ENCODE measurements at regions not wholly inside any gene's neighbourhood (a gene's known extent, or its start where the extent isn't known, plus 50 kb on each side); places are given as distances from the start of the nearest gene placed in this dataset.

DNA sequence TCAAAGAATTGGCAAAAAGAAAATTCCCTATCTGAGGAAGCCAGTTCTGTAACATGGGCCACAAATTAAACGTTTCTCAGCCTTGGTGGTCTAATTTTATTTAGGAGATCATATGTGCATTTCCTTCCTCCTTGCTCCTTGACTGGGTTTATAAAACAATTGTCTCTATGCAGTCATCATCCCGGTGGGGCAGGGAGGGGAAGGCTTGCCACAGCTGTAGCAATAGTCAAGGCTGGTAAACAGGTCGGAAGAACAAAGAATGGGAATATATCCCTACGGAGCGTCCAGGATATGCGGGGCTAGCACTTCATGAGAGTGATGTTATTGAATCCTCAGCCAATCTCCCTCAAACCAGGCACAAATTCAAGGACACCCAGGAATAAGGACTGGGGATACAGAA is 143.8 kb downstream of the RNF152 start (continued):
- TF ChIP-seq, protein P1, sequence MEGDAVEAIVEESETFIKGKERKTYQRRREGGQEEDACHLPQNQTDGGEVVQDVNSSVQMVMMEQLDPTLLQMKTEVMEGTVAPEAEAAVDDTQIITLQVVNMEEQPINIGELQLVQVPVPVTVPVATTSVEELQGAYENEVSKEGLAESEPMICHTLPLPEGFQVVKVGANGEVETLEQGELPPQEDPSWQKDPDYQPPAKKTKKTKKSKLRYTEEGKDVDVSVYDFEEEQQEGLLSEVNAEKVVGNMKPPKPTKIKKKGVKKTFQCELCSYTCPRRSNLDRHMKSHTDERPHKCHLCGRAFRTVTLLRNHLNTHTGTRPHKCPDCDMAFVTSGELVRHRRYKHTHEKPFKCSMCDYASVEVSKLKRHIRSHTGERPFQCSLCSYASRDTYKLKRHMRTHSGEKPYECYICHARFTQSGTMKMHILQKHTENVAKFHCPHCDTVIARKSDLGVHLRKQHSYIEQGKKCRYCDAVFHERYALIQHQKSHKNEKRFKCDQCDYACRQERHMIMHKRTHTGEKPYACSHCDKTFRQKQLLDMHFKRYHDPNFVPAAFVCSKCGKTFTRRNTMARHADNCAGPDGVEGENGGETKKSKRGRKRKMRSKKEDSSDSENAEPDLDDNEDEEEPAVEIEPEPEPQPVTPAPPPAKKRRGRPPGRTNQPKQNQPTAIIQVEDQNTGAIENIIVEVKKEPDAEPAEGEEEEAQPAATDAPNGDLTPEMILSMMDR (IDR thresholded peaks at IDR 0.05 in 2 of 3, conservative IDR thresholded peaks at IDR 0.05 in 1 of 3; ENCODE audit: borderline replicate concordance in 1 of 3, insufficient read depth in 1 of 3, low read depth in 2 of 3, low read length in 2 of 3) = no peak

GRCh38 chr18:61748004-61748403 is 144.8 kb downstream of the RNF152 start:
- no peak overlapping the region for H3K4me2 ChIP-seq (ENCODE audit: low read length)
- ChIA-PET CTCF (no interaction called here), POLR2A (no interaction called here), RAD21 (ENCODE audit: low non-redundant PET in 1 of 2, low total read pairs in 2 of 2, uncharacterized antibody in 2 of 2, unreplicated experiment in 2 of 2) (no interaction called here)
- no peaks in the 10 kb centered on the region for H3K79me2 ChIP-seq (ENCODE audit: insufficient read depth, low read length)
- no peaks in the 10 kb centered on the region for H3K4me1 ChIP-seq (ENCODE audit: control insufficient read depth in 1 of 2, insufficient read depth in 2 of 2, low read length in 2 of 2)
- H3K9me3 ChIP-seq (ENCODE audit: control insufficient read depth in 1 of 2, insufficient read depth in 1 of 2, low read depth in 1 of 2, low read length in 2 of 2) = no peaks in the 10 kb centered on the region
- intact Hi-C loops (cut with micrococcal nuclease) = no loop called here
- no peak overlapping the region for H3K9ac ChIP-seq (ENCODE audit: low read length)
- no peaks in the 10 kb centered on the region for H3K27me3 ChIP-seq (ENCODE audit: insufficient read depth, low read length)
- H2AFZ ChIP-seq (ENCODE audit: low read depth, low read length, poor library complexity, severe bottlenecking) = no peak overlapping the region
- no peaks in the 10 kb centered on the region for H4K20me1 ChIP-seq (ENCODE audit: insufficient read depth)
- no peak overlapping the region for H3K27ac ChIP-seq (ENCODE audit: low read depth, low read length)
- no peak overlapping the region for H3K4me3 ChIP-seq (replicated peaks in 1 of 2; ENCODE audit: low read depth in 1 of 2, low read length in 2 of 2)
- no TSS peak for BruUV-seq (replicated peaks)
- DNase-seq (ENCODE audit: low read depth, low spot score) (no peak), ATAC-seq (no peak)
- TF ChIP-seq SRF (IDR thresholded peaks at IDR 0.05; ENCODE audit: low read depth) = no peak
- TF ChIP-seq SP1 (IDR thresholded peaks at IDR 0.05; ENCODE audit: low read depth) = no peak
- TF ChIP-seq, protein P2, sequence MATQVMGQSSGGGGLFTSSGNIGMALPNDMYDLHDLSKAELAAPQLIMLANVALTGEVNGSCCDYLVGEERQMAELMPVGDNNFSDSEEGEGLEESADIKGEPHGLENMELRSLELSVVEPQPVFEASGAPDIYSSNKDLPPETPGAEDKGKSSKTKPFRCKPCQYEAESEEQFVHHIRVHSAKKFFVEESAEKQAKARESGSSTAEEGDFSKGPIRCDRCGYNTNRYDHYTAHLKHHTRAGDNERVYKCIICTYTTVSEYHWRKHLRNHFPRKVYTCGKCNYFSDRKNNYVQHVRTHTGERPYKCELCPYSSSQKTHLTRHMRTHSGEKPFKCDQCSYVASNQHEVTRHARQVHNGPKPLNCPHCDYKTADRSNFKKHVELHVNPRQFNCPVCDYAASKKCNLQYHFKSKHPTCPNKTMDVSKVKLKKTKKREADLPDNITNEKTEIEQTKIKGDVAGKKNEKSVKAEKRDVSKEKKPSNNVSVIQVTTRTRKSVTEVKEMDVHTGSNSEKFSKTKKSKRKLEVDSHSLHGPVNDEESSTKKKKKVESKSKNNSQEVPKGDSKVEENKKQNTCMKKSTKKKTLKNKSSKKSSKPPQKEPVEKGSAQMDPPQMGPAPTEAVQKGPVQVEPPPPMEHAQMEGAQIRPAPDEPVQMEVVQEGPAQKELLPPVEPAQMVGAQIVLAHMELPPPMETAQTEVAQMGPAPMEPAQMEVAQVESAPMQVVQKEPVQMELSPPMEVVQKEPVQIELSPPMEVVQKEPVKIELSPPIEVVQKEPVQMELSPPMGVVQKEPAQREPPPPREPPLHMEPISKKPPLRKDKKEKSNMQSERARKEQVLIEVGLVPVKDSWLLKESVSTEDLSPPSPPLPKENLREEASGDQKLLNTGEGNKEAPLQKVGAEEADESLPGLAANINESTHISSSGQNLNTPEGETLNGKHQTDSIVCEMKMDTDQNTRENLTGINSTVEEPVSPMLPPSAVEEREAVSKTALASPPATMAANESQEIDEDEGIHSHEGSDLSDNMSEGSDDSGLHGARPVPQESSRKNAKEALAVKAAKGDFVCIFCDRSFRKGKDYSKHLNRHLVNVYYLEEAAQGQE (IDR thresholded peaks at IDR 0.05; ENCODE audit: low read depth) = no peak
- no peak for TF ChIP-seq RAD21 (IDR thresholded peaks at IDR 0.05; ENCODE audit: low read depth)
- no peak for TF ChIP-seq ZNF274 (IDR thresholded peaks at IDR 0.05; ENCODE audit: low read depth, low read length)
- no peak for TF ChIP-seq FOSL1 (IDR thresholded peaks at IDR 0.05; ENCODE audit: low read depth)
- TF ChIP-seq, protein P1 (IDR thresholded peaks at IDR 0.05 in 2 of 3, conservative IDR thresholded peaks at IDR 0.05 in 1 of 3; ENCODE audit: borderline replicate concordance in 1 of 3, insufficient read depth in 1 of 3, low read depth in 2 of 3, low read length in 2 of 3) = no peak
- no peak for TF ChIP-seq ZFX (IDR thresholded peaks at IDR 0.05)
- TF ChIP-seq ELF1 (IDR thresholded peaks at IDR 0.05; ENCODE audit: borderline replicate concordance, low read depth) = no peak
- TF ChIP-seq CEBPB (IDR thresholded peaks at IDR 0.05; ENCODE audit: low read depth) = no peak
- no peak for TF ChIP-seq POLR2AphosphoS5 (IDR thresholded peaks at IDR 0.05; ENCODE audit: low read depth, low read length)
- TF ChIP-seq, protein P3, sequence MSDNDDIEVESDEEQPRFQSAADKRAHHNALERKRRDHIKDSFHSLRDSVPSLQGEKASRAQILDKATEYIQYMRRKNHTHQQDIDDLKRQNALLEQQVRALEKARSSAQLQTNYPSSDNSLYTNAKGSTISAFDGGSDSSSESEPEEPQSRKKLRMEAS (IDR thresholded peaks at IDR 0.05) = no peak
- no peak for TF ChIP-seq SIN3A (IDR thresholded peaks at IDR 0.05; ENCODE audit: low read depth)
- H3K36me3 ChIP-seq (ENCODE audit: control insufficient read depth in 1 of 2, insufficient read depth in 2 of 2, low read length in 2 of 2) = no peaks in the 10 kb centered on the region
- no peaks in the 10 kb centered on the region for H3K9me2 ChIP-seq (ENCODE audit: insufficient read depth)

Measured in HCT116 (cell line).